ENCODE measurements at regions not wholly inside any gene's neighbourhood (a gene's known extent, or its start where the extent isn't known, plus 50 kb on each side); places are given as distances from the start of the nearest gene placed in this dataset.
"Not testable (repeated sequence)": the region's sequence is repeated elsewhere in the genome, so short reads cannot be mapped to it uniquely, and the experiment has no call there.

DNA sequence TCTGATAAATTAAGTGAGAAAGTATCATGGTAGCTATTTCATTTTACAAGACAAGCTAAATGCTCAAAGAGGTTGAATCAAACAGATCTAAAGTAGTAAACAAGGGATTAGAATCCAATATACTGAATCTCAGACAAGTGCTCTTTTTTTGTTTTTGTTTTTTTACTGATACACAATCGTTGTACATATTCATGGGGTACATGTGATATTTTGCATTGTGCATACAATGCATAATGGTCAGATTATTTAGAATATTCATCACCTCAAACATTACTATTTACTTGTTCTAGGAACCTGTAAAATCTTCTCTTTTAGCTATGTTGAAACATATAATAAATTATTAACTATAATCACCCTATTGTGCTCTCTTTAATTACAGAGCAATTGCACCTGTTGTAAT is 57.0 kb upstream of the HCRTR2 start:
- no peak for DNase-seq (ENCODE audit: low read depth, low spot score)
- no peak overlapping the region for H3K4me3 ChIP-seq (ENCODE audit: low read depth, low read length)
- TF ChIP-seq, protein P1, sequence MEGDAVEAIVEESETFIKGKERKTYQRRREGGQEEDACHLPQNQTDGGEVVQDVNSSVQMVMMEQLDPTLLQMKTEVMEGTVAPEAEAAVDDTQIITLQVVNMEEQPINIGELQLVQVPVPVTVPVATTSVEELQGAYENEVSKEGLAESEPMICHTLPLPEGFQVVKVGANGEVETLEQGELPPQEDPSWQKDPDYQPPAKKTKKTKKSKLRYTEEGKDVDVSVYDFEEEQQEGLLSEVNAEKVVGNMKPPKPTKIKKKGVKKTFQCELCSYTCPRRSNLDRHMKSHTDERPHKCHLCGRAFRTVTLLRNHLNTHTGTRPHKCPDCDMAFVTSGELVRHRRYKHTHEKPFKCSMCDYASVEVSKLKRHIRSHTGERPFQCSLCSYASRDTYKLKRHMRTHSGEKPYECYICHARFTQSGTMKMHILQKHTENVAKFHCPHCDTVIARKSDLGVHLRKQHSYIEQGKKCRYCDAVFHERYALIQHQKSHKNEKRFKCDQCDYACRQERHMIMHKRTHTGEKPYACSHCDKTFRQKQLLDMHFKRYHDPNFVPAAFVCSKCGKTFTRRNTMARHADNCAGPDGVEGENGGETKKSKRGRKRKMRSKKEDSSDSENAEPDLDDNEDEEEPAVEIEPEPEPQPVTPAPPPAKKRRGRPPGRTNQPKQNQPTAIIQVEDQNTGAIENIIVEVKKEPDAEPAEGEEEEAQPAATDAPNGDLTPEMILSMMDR (IDR thresholded peaks at IDR 0.05; ENCODE audit: low read depth, low read length): no peak
- in situ Hi-C loops (cut with HindIII; ENCODE audit: low sequenced_read_pairs): no loop called here

DNA sequence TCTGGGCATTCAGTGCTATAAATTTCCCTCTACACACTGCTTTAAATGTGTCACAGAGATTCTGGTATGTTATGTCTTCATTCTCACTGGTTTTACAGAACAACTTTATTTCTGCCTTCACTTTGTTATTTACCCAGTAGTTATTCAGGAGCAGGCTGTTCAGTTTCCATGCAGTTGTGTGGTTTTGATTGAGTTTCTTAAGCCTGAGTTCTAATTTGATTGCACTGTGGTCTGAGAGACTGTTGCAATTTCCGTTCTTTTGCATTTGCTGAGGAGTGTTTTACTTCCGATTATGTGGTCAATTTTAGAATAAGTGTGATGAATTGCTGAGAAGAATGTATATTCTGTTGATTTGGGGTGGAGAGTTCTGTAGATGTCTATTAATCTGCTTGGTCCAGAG is 50.1 kb upstream of the HCRTR2 start:
- in situ Hi-C loops (cut with HindIII; ENCODE audit: low sequenced_read_pairs); H3K4me3 ChIP-seq (ENCODE audit: low read depth, low read length); DNase-seq (ENCODE audit: low read depth, low spot score): not testable (repeated sequence)
